ENCODE measurements at regions not wholly inside any gene's neighbourhood (a gene's known extent, or its start where the extent isn't known, plus 50 kb on each side); places are given as distances from the start of the nearest gene placed in this dataset.

DNA sequence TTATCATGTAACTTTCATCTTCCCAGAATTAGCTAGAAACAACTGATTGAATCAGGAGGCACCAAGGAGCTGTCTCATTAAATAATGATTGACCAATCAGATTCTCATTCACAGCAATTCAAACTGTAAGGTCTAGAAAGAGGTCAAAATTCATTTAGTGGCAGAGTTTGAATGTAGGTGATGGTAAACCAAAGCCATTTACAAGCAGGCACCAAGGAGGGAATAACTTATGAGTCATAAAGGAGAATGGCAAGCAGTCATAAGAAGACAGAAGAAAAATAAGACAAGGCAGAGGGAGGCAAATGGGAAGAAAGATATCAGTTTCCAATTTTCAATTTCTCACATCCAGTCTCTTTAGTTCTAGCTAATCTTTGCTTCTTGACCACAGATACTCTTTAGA is 52.9 kb upstream of the DEFB112 start:
- H3K4me3 ChIP-seq, result no peak overlapping the region
- no peak for DNase-seq (ENCODE audit: low spot score)
- TF ChIP-seq, protein P1, sequence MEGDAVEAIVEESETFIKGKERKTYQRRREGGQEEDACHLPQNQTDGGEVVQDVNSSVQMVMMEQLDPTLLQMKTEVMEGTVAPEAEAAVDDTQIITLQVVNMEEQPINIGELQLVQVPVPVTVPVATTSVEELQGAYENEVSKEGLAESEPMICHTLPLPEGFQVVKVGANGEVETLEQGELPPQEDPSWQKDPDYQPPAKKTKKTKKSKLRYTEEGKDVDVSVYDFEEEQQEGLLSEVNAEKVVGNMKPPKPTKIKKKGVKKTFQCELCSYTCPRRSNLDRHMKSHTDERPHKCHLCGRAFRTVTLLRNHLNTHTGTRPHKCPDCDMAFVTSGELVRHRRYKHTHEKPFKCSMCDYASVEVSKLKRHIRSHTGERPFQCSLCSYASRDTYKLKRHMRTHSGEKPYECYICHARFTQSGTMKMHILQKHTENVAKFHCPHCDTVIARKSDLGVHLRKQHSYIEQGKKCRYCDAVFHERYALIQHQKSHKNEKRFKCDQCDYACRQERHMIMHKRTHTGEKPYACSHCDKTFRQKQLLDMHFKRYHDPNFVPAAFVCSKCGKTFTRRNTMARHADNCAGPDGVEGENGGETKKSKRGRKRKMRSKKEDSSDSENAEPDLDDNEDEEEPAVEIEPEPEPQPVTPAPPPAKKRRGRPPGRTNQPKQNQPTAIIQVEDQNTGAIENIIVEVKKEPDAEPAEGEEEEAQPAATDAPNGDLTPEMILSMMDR (IDR thresholded peaks at IDR 0.05), result no peak
- no peak overlapping the region for H3K27ac ChIP-seq

DNA sequence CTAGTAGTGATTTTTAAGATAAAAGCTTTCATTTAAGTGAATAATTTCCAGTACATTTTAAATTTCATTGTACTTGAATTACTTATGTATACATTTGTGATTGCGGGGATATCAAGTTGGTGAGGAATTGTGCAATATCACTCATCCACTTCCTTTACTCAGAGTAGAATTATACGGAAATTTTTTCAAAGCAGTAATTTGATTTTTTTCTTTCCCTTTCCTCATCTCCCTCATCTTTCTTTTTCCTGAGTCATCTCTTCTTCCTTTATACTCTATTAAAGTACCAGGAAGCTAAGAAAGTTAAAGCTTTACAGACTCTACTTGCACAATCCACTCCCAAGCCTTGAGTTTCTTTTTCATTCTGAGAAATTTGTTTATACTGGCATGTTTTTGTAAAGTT is 60.9 kb upstream of the DEFB112 start:
- DNase-seq (ENCODE audit: low spot score), result no peak
- TF ChIP-seq, protein P1 (IDR thresholded peaks at IDR 0.05), result no peak
- no peak overlapping the region for H3K27ac ChIP-seq
- H3K4me3 ChIP-seq, result no peak overlapping the region

GRCh38 chr6:50112981-50113857 is 63.5 kb upstream of the DEFB112 start:
- TF ChIP-seq, protein P1 (IDR thresholded peaks at IDR 0.05), result no peak
- no peak for DNase-seq (ENCODE audit: low spot score)
- Histone ChIP-seq H3K4me3 (no peak overlapping the region), H3K27ac (no peak overlapping the region)

GRCh38 chr6:50116390-50116789 is 66.7 kb upstream of the DEFB112 start:
- TF ChIP-seq, protein P1 (IDR thresholded peaks at IDR 0.05), result no peak
- H3K27ac ChIP-seq, result no peak overlapping the region
- no peak overlapping the region for H3K4me3 ChIP-seq
- no peak for DNase-seq (ENCODE audit: low spot score)

- Histone ChIP-seq H3K4me3 (no peak overlapping the region), H3K27ac (no peak overlapping the region)
- TF ChIP-seq, protein P1 (IDR thresholded peaks at IDR 0.05), result no peak
- no peak for DNase-seq (ENCODE audit: low spot score)
Observed at GRCh38 chr6:50116797-50117542, 67.2 kb upstream of the DEFB112 start.

DNA sequence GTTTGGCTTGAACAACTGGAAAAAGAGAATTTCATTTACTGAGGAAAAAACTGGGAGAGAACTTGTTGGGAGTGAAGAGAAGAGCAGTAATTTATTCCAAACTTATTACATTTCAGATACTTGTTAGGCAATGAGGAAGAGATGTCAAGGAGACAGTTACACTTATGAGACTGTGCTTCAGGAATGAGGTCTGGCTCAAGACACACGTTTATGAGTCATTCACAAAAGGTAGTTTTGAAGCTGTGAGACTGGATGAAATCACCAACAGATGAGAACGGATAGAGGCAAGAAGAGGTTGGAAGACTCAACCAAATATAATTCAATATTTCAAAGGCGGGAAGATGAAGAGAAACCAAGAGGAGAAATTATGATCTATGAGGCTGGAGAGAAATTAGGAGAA is 70.6 kb upstream of the DEFB112 start:
- H3K27ac ChIP-seq, result no peak overlapping the region
- TF ChIP-seq, protein P1 (IDR thresholded peaks at IDR 0.05), result no peak
- DNase-seq (ENCODE audit: low spot score), result no peak

More for the DNA sequence above, 70.6 kb upstream of the DEFB112 start:
- no peak overlapping the region for H3K4me3 ChIP-seq
